NOMO-1 treated with dmso at 0.1 percent for 144 hours (cell line): ENCODE measurements at regions not wholly inside any gene's neighbourhood (a gene's known extent, or its start where the extent isn't known, plus 50 kb on each side); places are given as distances from the start of the nearest gene placed in this dataset.
"Not testable (repeated sequence)": the region's sequence is repeated elsewhere in the genome, so short reads cannot be mapped to it uniquely, and the experiment has no call there.

Source experiments
- DNase-seq: peaks from one replicate; lab custom pipeline; 2025; ENCODE audit not compliant: unreplicated experiment; lab: John Stamatoyannopoulos, UW

DNA sequence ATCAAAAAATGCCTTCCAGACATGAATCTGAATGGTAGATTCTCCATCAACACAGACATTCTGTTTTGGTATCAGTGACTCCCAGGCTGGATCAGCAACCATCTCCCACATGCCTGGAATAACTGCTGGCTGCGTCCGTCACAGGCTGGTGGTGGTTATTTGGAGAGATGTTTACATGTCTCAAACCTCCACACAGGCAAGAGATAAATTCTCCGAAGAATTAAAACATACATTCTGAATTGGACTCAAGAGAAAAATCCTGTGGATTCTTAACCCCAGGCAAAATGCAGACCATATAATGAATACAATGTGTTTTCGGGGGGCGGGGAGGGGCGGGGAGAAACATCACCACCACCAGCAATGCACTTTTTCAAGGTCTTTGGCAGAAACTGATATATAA, 108.2 kb downstream of the THBS2 start:
- DNase-seq, result no peak

DNA sequence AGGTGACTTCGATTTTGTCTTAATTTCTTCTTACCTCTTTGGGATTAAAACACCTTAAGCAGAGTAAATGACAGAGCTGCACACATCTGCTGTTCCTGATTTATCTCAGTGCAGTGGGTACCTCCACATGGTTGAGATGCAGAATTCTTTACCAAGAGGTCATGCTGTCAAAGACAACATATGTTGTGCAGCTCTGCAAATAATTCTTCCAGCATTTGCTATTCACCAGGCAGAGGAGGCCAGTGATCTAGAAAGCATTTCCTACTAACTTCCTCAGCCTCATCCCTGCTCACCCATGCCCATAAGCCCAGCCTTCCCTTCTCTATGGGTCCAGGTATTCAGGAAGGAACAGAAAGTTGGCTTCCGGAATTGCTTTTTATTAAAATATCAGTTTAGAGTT, 109.3 kb downstream of the THBS2 start:
- DNase-seq, result no peak

DNA sequence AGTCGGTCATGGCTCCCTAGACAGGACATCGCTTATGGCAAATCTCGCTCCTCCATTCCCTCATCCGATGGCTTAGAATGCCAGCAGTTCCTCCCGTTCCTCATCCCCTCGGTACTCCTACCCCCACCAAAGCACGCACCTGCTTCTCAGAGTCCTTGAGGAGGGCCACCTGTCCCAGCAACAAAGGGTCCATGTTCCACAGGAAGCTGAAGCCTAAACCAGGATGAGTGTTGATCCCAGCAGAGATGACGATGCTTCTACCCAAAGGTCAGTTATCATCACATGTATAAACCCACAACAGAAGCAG, 111.2 kb downstream of the THBS2 start:
- no peak for DNase-seq

DNA sequence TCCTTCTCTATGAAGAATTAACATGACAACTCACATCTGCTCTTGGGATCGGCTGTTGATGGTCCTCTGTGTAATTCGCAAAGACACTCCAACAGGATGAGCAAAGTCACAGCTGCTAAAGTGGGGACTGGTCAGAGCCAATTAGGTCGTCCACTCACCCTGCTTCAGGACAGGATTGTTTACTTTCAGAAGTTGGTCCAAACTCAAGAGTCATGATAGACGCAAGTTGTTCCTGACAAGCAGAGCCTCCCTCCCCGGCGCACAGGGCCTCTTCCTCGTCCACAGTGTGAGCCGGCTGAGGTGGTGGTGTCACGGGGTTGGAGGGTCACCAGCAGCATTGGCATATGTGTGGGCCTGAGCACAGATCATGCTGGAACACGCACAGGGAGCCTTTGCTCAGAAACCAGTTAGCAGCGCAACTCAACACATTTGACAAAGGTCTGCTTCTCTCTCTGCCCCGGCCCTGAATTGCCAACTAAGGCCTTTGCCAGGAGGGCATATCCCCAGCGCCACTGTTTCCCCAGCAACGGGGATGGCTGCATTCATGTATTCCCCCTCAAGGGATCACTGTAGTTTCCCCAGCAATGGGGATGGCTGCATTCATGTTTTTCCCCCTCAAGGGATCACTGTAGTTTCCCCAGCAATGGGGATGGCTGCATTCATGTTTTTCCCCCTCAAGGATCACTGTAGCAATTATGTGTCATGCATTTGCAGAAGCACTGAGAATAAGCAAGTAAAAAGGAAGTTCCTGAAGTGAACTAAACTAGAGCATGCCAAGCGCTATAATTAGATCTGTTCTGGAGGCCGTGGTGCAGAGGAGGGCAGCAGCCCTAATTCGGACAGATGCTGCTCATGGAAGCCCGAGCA, 111.7 kb downstream of the THBS2 start:
- peak; percentile 77 for DNase-seq

DNA sequence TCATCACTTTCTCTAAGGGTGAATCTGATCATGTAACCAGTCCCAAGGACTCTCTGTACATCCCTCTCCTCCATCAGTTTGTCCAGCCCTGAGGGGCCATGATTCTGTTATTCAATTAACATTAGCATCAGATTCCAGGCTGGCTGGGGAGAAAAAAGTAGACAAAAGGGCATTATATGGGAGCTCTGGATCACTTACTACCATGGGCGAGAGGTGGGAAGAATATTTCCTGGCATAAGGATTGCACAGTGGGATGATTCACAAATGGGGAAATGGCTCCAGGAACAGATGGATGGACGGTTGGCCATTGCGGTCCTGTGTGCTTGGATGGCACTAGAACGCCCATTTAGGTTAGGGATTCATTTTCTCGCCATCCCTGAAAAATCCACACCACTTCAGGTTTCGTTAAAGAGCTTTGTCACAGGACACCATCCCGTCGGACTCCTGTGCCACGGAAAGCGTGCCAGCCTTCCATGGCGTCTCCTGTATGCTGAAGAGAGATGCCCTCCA, 112.6 kb downstream of the THBS2 start:
- DNase-seq, result no peak

DNA sequence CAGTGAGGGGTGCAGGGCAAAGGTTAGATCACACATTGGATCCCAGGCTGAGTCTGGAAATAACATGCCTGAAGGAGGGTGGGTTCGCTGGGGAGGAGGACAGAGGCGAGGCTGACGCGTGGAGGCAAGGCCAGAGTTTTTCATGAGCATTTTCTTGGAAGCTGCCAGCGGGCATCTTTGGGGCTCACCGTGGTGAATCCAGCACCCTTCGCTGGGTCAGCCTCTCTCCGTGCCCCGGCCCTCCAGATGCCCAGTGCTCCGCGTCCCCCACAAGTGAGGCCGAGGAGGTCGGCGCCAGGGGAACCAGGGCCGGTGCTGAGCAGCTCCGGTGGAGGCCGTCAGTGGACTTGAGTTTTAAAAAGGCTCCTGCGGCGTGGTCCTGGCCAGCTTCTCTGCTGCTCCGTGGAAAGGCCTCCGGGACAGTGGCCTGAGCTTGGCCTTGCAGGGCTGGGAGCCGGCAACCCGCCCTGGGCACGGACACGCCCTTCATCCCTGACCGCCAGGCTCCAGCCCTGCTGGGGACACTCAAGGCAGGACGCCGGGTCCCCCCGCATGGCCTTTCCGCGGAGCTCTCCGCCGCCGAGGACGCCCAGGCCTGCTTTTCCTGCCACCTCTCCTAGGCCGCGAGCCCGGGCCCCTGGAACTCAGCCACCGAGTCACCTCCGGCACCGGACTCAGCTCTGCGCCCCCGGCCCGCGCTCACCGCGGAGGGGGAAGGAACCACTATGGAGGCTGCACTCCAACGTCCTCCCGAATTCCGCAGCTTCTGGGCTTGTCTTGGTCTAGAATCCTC, 114.3 kb downstream of the THBS2 start:
- no peak for DNase-seq

DNA sequence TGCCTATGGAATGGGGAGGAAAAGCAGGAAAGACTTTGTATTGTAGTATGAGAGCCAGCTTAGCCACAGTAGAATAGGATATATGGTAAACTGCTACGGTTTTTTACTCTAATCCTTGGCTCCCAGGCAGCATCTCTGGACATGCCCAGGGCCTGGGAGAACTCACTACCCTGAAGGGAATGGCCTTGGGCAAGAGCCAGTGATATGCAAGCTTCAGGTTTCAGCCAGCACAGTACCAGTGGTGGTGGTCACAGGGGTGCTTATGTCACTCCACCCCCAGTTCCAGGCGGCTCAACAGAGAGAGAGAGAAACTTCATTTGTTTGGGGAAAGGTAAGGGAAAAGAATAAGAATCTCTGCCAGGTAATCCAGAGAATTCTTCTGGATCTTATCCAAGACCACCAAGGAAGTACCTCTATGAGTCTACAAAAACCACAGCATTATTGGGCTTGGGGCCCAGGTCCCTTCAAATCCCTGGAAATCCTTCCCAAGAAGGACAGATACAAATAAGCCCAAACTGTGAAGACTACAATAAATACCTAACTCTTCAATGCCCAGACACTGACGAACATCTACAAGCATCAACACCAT, 121.2 kb downstream of the THBS2 start:
- no peak for DNase-seq

DNA sequence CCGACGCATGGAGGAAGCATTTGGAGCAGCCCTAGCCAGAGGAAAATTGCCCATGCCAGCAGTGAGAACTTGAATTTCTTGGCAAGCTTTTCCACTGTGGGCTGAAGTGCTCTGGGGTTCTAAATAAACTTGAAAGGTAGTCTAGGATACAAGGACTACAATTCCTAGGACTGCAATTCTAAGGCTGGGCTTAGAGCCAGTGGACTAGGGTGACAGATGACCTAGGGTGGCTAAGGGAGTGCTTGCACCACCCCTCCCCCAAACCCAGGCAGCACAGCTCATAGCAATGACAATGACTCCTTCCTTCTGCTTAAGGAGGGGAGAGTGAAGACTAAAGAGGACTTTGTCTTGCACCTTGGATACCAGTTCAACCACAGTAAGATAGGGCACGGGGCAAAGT, 122.3 kb downstream of the THBS2 start:
- no peak for DNase-seq

DNA sequence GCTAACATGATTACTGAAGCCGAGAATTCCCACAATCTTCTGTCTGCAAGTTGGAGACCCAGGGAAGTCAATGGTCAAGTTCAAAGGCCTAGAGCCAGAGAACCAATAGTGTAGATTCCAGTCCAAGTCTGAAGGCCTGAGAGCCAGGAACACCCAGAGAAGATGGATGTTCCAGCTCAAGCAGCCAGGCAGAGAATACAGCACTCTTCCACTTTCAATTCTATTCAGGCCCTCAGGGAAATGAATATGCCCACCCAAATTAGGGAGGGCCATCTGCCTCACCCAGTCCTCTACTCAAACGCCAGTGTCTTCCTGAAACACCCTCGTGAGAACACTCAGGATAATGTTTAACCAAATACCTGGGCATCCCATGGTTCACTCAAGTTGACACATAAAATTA, 123.5 kb downstream of the THBS2 start:
- DNase-seq, result no peak

DNA sequence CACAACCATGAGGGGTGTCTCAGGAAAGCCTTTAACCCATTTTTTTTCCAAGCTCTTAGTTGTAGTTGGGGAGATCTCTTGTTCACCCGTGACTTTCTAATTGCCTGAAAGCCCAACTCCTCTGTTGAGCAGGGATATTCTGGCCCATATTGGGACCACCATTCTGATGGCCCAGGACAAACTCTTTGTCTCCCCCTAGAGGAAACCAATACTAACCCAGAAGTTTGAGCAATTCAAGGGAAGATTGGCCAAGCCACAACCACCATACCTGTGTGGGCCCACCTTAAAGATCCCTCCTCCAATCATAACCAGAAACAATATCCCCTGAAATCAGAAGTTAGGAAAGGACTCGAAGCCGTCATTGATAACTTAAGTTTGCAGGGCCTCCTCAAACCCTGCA, 132.6 kb downstream of the THBS2 start:
- DNase-seq, result no peak

DNA sequence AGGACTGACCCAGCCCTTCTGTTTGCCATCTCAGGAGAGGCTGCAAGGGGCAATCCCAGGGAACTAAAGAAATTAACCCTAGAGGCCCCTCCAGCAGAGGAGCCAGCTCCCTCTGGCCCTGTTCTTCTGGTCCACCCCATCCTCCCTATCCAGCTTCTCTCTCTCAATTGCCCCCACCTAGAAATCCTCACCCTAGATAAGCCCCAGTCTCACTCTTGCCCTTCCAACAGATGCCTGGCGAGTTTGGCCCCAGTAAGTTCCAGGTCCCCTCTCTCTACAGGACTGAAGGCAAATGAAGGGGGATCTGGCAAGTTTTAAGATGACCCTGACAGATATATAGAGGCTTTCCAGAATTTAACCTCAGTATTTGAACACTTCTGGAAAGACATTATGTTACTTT, 134.0 kb downstream of the THBS2 start:
- DNase-seq, result no peak

DNA sequence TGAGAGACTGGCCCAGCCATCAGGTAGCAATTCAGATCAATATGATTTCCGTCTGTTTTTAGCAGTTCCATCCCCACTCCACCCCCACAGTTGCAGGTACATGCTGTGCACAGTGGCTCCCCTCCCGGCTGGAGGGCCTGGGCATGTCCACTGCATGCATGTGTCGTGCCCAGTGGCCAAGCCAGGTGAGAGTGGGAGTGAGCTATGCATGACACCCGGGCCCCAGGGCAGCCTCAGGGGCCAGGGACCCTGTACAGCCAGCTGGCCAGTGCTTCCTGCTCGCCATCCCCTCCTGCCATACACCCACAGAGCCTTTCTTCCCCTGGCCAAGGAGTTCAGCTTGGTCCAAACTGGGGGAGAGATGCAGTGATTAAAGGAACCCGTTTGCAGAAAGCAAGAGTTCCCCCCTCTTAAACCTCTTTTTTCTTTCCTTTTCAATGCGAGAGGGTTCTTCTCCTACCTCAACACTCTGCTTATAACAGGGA, 135.3 kb downstream of the THBS2 start:
- DNase-seq, result no peak

DNA sequence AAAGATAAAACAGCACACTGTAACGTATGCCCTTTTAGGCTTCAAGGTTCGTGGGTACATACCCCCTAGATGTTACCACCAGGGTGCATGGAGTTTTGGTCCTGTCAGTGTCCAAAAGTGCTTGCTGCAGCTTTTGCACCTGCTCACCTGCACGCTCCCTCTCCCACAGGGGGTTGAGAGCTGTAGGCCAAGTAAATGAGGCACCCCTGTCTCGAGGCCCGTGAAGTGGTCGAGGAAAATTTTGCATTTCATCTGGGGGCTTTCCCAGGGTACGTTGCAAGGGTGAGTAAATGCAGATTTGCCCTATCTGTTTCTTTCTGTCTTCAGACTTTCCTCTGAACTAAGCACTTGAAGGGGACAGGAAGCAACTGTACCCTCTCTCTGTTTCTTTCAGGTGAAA, 136.0 kb downstream of the THBS2 start:
- no peak for DNase-seq

DNA sequence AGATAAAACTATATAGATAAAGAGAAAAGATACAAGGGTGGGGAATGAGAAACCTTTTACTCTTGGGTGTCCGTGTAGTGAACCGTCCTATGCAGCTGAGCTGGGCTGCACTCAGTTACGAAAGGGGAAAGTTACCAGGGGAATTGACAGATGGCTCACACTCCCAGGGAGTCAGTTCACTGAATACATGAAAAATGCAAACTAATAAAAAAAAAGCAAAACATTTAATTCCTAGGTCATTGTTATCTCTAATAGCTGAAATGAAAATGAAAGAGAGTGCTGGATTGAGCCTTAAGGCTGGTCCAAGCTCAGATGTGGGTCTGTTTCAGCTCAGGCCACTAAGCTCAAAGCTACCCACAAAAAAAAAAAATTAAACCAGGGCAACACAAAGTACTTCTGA, 138.0 kb downstream of the THBS2 start:
- DNase-seq, result no peak

DNA sequence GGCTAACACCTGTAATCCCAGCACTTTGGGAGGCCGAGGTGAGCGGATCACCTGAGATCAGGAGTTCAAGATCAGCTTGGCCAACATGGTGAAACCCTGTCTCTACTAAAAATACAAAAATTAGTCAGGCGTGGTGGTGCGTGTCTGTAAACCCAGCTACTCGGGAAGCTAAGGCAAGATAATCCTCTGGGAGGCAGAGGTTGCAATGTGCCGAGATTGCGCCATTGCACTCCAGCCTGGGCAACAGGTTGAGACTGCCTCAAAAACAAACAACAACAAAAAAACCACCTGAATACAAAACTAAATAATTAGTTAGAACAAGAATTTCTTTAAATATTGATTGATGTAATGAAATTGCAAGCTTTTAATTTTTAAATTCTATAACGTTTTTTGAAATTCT, 139.0 kb downstream of the THBS2 start:
- DNase-seq, result not testable (repeated sequence)

DNA sequence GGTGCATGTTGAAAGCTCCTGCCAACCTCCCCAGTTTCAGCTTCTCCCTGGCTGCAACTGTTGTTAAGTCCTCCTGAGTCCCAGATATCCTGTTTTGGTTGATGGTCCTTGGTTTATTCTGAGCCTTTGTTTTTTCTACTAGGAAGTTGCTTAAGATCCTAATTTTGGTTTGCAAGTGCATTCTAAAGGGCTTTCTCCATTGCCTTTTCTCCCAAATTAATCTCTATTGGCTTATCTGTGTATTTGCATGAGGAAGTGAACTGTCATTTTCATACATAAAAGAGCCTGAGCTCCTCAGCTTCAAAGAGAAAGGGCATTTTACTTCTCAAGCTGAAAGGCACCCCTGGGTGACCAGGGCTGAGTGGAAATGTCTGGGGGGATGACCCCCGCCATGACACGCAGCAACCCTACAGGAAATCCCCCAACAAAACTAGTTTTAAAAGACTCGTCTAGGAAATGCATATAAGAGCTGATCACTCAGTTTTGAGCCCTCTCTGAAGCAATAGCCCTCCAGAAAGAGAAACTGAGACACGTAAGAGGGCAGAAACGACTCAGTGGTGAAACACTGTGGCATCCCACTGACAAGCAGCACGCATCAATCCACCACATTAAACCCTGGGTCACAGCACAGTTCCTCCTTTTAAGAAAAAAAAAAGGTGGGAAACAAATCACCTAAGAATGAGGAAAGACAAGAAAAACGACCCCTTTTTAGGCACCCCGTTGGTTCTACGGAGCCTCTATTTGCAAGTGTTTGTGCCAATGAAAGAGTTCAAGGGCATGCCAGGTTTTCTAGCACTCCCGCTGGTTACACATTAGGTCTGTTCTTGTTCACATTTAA, 140.9 kb downstream of the THBS2 start:
- peak; percentile 26 for DNase-seq

DNA sequence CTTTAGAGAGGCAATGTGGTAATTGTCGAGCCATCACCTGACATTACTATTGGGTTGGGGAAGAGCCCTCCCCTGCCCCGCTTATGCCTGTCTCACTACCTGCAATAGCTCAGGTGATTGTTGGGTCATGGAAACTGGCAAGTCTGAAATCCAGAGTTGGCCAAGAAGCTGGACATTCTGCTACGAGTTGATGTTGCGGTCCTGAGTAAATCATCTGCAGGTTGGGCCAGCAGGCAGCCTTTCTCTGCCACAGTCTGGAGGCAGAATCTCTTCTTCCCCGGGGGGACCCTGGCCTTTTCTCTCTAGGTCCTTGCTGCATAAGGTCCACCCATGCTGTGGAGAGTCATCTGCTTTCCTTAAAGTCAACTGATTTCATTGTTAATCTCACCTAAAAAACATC, 142.4 kb downstream of the THBS2 start:
- no peak for DNase-seq

DNA sequence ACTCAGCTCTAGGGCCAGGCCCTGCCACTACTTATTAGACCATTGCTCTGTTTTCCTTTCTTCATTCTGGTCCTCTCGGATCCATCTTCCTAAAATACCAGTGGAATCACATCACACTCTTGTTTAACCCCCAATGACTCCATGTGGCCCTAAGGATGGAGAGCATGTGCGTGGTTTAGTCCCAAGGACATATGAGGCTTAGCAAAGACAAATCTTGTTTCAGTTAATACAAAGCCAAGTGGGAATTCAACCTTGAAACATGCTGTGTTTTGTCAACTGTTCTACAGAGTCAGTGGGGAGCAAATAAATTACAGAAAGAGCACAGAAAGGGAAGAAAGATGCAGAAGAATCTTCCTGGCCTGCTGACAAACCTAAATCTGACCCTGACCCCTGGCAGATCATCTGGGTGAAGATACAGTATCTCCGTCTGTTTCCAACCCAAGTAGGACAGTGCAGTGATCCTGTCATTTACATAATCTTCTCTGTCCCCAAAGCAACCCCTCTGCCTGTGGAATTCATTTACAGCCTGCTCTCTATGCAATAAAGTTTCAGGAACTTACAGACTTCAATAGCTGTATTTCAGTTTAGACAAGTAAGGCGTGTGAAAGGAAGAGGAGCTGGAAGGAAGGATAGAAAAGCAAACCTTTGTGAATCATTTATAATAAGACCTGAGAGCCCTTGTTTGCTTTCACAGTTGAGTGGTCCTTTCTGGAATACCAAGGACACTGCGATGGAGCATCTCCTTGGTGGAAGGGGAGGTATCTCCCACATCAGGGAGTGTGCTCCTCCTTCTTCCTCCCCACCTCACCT, 144.0 kb downstream of the THBS2 start:
- DNase-seq, result no peak

DNA sequence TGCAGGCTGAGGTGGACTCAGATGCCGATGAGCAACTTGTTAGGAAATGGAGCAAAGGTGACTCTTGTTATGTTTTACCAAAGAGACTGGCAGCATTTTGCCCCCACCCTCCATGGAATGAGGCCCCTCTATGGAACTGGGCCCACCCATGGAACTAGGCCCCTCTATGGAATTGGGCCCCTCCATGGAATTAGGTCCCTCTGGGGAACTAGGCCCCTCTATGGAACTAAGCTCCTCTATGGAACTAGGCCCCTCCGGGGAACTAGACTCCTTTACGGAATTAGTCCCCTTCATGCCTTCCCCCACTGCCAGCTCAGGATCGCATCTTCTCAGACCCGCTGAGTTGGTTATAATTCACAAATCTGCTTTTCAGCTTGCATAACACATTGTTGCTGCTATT, 144.9 kb downstream of the THBS2 start:
- DNase-seq, result no peak

DNA sequence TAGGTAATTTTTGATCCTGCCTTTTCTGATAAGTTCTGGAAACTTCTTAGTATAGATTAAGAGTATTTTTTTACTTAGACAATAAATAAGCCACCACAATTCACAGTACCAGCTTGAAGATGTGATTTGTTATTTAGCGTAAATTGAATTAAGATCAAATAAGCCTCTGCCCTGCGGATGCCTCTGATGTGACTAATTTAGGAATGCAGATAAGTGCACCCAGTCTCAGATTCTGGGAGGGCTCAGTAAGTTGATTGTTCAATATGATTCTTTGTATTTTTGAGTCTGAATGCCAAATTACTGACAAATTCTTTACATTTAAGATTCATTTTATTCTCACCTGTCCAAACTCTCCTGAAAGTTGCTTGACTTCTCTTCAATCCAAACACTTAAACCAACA, 147.5 kb downstream of the THBS2 start:
- DNase-seq, result no peak
